IPS-NIHi11 (cell line): ENCODE measurements at regions not wholly inside any gene's neighbourhood (a gene's known extent, or its start where the extent isn't known, plus 50 kb on each side); places are given as distances from the start of the nearest gene placed in this dataset.
"Not testable (repeated sequence)": the region's sequence is repeated elsewhere in the genome, so short reads cannot be mapped to it uniquely, and the experiment has no call there.

ENCODE experiments used
- DNase-seq: peaks from one replicate; pipeline ENCODE4 v3.0.0; 2012; ENCODE audit warnings: mixed read lengths, low spot score

- no peak for DNase-seq
These were observed 393.7 kb downstream of the GASK1B start for GRCh38 chr4:157779081-157779480.

DNA sequence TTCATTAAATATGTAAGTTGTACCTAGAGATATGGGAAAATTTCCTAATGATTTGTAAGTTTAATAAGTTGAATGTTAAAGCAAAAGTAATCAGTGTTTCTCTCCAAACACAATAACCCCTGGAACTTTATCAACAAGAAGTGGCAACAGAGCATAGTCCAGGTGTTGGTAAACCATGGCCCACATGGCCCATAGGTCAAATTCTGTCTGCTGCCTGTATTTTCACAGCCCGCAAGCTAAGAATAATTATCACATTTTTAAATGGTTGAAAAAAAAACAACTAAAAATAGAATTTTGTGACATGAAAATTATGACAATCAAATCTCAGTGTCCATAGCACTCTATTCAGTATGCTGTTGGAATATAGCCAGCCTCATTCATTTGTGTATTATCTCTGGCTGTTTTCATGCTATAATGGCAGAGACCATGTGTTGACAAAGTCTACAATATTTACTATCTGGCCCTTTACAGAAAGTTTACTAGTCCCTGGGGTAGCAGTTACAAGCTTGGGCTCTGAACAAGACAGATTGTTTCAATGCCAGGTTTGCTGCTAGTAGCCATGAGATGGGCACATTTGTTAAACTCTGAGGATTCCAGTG is 395.8 kb downstream of the GASK1B start:
- no peak for DNase-seq

- DNase-seq, result no peak
These were observed 396.9 kb downstream of the GASK1B start for GRCh38 chr4:157775971-157776370.

DNA sequence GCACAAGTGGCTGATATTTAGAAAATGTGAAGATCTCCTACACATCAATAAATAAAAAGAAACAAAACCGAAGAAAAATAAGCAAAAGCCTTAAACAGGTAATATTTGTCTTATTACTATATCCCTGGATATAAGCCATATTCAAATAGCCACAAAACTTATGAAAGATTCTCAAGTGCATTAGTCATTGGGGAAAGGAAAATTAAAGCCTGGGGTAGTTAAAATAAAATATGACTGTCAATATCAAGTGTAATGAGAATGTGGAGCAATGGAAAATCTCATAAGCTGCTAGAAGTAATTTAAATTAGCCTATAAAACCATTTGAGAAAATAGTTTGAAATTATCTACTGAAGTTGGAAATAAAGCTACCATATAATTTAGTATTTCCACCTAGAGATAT is 399.9 kb downstream of the GASK1B start:
- DNase-seq, result no peak

GRCh38 chr4:157768419-157768818 is 404.4 kb downstream of the GASK1B start:
- no peak for DNase-seq

DNA sequence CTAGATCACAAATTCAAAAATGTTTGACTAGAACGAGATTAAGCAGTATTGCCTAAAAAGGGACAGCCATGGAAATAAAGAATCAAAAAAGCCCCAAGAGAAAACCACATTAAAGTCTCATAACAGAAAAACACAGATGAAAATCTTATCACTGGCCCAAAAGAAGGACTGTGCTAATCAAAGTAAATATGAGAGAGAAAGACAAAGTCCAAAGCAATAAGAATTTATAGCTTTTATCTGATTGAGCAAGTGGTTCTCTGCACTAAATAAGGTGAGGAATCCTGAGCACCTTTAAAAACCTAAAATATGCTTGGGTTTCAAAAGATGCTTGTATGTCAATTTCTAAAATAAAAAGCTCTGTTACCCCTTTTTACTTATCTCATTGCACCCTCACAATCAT is 409.3 kb downstream of the GASK1B start:
- DNase-seq, result no peak

DNA sequence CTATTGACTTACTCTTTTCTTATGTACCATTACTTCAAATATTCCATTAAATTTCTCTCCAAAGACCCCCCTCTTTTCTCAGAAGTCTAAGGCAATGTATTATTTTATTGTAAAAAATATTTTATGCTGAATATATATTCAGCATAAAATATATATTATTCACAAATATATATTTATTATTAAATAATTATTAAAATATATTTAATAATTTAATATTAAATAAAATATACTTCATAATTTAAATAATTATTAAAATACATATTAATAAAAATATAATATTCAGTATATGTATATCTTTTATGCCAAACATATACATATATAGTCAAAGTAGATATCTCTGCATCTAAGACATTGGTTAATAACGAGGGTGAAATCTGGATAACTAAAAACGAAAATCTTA is 418.4 kb downstream of the GASK1B start:
- no peak for DNase-seq

- no peak for DNase-seq
These were observed 421.2 kb downstream of the GASK1B start for GRCh38 chr4:157751631-157752030.

DNA sequence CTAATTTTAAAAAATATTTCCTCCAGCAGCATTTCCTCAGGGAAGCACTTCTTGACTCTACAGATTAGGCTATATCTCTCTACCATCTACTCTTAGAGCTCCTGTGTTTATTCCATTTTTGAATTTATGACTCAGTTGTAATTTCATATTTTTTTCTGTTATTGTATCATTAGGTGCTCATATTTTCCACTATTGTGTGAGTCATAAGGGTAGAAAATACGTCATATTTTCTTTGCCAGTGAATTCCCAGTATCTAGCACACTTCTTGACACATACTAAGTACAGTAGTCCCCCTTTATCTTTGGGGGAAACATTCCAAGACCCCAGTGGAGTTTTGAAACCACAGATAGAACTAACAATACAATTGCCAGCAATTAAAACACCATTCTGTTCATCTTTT is 431.2 kb downstream of the GASK1B start:
- DNase-seq, result no peak

DNA sequence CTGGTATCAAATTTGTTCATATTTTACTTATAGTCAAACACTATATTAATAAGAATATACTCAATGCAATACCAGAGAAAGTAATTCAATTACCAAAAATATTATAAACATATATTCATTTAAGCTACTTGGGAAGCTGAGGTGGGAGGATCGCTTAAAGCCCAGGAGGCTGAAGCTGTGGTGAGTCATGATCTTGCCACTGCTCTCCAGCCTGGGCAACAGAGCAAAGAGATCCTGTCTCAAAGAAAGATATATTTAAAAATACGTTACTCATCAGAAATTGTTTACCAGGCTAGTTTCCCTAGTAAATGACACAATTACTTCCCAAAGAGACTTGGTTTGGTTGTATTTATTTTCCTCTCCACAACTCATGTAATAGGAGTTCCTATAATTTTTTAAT is 433.6 kb downstream of the GASK1B start:
- DNase-seq, result no peak

DNA sequence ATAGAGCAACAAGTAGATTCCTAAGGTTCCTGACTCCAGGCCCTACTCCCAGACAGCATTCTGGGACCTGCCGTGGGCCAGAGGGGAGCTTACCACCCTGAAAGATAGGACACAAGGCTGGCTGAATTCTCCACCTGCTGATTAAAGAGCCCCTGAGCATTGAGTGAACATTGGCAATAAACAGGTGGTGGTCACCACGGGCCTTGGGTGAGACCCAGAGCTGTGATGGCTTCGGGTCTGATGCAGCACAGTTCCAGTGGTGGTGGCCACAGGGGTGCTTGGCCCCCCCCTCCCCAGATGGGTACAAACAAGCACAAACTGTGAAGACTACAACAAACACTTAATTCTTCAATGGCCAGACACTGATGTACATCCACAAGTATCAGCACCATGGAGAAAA is 444.6 kb downstream of the GASK1B start:
- DNase-seq, result no peak

GRCh38 chr4:157727163-157727562 is 445.7 kb downstream of the GASK1B start:
- DNase-seq, result no peak

- DNase-seq, result no peak
These were observed 450.7 kb downstream of the GASK1B start for GRCh38 chr4:157722146-157722545.

DNA sequence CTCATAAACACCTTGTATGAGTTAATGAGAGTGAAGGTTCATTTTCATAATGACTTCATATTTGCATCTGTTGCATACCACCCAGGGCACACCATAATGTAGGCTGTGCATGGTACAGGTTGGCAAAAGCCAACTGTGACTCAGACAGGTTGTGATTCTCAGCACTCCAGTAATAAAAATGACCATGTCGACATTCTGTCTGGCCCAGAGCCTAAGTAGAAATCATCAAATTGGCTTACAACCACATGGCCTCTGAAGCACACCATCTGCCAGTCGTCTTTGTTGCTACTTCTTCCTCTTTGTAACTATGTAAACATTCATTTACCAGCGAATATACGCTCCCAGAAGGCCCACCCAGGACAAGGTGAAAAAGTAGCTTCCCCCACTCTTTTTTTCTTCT is 459.5 kb downstream of the GASK1B start:
- no peak for DNase-seq

DNA sequence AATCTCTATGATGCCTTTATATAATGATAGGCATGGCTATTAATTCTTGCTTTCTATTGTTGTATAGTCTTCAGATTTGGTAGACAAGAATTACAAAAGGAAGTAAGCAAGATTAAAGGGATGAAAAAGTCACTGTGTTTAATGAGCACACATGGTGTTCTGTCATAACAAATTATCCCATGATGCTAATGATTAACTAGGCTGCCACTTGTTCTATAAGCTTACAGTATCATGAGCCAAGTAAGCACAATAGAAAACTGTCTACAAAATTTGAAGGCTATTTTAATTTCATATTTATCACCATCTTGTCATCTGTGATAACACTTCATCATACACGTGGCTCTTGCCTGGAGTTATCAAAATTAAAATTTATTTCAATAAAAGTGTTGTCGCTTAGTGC is 466.7 kb downstream of the GASK1B start:
- DNase-seq, result no peak

DNA sequence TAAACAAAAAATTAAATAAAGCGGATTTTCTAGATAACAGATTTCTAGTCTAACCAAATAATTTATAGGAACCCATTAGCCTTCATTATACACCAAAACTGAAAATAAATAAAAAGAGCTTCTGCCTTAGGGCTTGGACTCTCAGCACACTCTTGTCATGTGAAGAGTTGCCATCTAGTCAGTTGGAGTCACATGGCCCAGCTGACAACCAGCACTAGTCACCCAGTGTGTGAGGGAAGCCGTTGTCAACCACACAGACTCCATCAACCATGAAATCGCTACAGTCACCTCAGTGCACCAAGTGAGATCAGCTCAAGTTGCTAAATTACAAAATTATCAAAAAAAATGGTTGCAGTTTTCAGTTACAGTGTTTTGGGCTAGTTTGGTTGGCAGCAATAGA is 470.0 kb downstream of the GASK1B start:
- no peak for DNase-seq

GRCh38 chr4:157701695-157701994 is 471.2 kb downstream of the GASK1B start:
- no peak for DNase-seq

- DNase-seq, result no peak
These were observed 471.7 kb downstream of the GASK1B start for GRCh38 chr4:157700898-157701694.

DNA sequence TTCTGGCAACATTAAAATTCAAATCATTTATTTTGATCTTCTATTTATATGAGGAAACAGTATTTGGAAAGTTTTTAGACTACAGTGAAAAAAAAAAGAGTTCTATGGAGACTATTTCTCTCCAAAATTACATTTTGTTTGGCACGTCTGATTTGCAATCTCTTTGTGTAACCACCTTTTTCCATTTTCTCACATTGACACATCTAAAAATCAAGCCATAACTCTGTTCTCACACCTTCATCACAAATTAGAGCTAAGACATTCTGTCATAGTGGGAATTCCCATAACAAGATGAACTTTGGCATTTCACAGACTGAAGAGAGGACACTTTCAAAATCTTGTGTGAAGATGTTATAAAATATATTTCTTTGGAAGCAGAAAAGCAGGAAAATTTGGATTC is 468.9 kb downstream of the GRIA2 start:
- DNase-seq, result no peak

- DNase-seq, result no peak
These were observed 467.4 kb downstream of the GRIA2 start for GRCh38 chr4:157687971-157688370.

DNA sequence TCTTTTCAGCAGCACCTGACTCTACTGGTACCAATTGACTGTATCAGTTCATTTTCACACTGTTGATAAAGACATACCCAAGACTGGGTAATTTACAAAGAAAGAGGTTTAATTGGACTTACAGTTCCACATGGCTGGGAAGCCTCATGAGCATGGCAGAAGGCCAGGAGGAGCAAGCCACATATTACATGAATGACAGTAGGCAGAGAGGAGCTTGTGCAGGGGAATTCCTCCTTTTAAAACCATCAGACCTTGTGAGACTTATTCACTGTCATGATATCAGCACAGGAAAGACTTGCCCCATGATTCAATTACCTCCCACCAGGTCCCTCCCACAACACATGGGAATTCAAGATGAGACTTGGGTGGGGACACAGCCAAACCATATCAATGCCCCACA is 458.8 kb downstream of the GRIA2 start:
- DNase-seq, result not testable (repeated sequence)

- DNase-seq, result no peak
These were observed 457.9 kb downstream of the GRIA2 start for GRCh38 chr4:157678478-157678877.

DNA sequence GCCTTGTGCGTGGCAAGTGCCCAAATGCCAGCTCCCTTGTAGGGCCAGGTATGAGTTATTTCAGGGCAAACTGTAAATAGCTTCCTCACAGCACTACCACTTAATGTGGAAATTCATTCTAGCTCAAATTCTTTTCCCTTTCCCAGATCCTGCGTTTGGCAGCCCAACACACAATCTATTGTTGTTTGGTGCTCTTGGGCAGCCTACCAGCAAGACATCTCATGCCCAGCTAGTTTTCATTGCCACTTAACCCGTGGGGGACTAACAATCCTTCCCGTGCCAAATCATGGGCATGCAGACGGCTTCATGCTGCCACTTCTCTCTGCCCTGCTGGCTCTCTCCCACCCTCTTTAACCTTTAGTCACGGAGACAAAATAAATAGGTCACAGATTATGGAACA is 454.2 kb downstream of the GRIA2 start:
- DNase-seq, result peak; percentile 34

- no peak for DNase-seq
These were observed 447.3 kb downstream of the GRIA2 start for GRCh38 chr4:157667836-157668235.
